H1 (cell line): ENCODE measurements at regions not wholly inside any gene's neighbourhood (a gene's known extent, or its start where the extent isn't known, plus 50 kb on each side); places are given as distances from the start of the nearest gene placed in this dataset.

Experiments
- CTCF ChIA-PET: fragments of 300-600 bp; sonication (Branson Sonifier 250); formaldehyde crosslinking; loops from one replicate; lab custom pipeline; 2021; ENCODE audit not compliant: partially characterized antibody; lab: Charles Lee
- POLR2A ChIA-PET: fragments of 300-600 bp; sonication (Branson Sonifier 250); formaldehyde crosslinking; loops from one replicate; lab custom pipeline; 2021; ENCODE audit warnings: inconsistent platforms; ENCODE audit not compliant: partially characterized antibody; lab: Charles Lee
- DNase-seq, 2 experiments: peaks; one replicate each; pipeline versions ENCODE4 v3.0.0 to v3.0.0-alpha.2; 2010 to 2022; ENCODE audit warnings: low spot score in 2 of 2, low read depth in 1 of 2, mixed read lengths in 1 of 2
- FAIRE-seq: peaks from 2 replicates; lab custom pipeline; 2011; peaks lifted over from hg19 to GRCh38; lab: Jason Lieb, UNC
- H2AFZ ChIP-seq: 2 replicates; pipeline ENCODE4 v1.8.1; 2012; ENCODE audit warnings: low read length, inconsistent platforms
- H2AK5ac ChIP-seq: 2 replicates; pipeline ENCODE4 v1.6.1; 2013; ENCODE audit warnings: low read depth, low read length
- H2BK120ac ChIP-seq: replicated peaks from 2 replicates; pipeline ENCODE3; 2013; ENCODE audit warnings: low read depth, low read length, inconsistent platforms
- H2BK12ac ChIP-seq: 2 replicates; pipeline ENCODE4 v1.6.1; 2013; ENCODE audit warnings: low read depth, low read length
- H2BK15ac ChIP-seq: 2 replicates; pipeline ENCODE4 v1.6.1; 2013; ENCODE audit warnings: low read length
- H2BK20ac ChIP-seq: 2 replicates; pipeline ENCODE4 v1.6.1; 2013; ENCODE audit warnings: low read length
- H2BK5ac ChIP-seq: 2 replicates; pipeline ENCODE4 v1.6.1; 2013; ENCODE audit warnings: low read depth, low read length
- H3K14ac ChIP-seq: 2 replicates; pipeline ENCODE4 v1.6.1; 2013; ENCODE audit warnings: inconsistent platforms; ENCODE audit not compliant: insufficient read length
- H3K18ac ChIP-seq: 2 replicates; pipeline ENCODE4 v1.6.1; 2013; ENCODE audit warnings: low read length; ENCODE audit errors: extremely low read depth
- H3K23ac ChIP-seq: 2 replicates; pipeline ENCODE4 v1.6.1; 2013; ENCODE audit warnings: inconsistent platforms; ENCODE audit not compliant: insufficient read length
- H3K23me2 ChIP-seq: 2 replicates; pipeline ENCODE4 v1.6.1; 2013; ENCODE audit warnings: low read depth, low read length
- H3K27ac ChIP-seq: 2 replicates; pipeline ENCODE4 v1.6.1; 2011; ENCODE audit warnings: low read depth, low read length, inconsistent platforms
- H3K27me3 ChIP-seq, 4 experiments: replicated peaks in 1 of 4; 1 replicate in 1 of 4; 2 replicates in 3 of 4; pipeline versions ENCODE4 v1.6.1 to v1.8.1; 2011 to 2013; ENCODE audit warnings: low read length in 3 of 4, mild to moderate bottlenecking in 3 of 4, inconsistent platforms in 2 of 4, mixed read lengths in 2 of 4, moderate library complexity in 1 of 4; ENCODE audit not compliant: control insufficient read depth in 3 of 4, insufficient read depth in 3 of 4; ENCODE audit errors: extremely low read depth in 1 of 4
- H3K36me3 ChIP-seq, 4 experiments: 2 replicates each; pipeline versions ENCODE4 v1.6.1 to v1.8.1; 2011 to 2013; ENCODE audit warnings: mild to moderate bottlenecking in 4 of 4, low read length in 3 of 4, moderate library complexity in 2 of 4, control low read depth in 1 of 4, inconsistent platforms in 1 of 4; ENCODE audit not compliant: insufficient read depth in 4 of 4, control insufficient read depth in 2 of 4
- H3K4ac ChIP-seq: replicated peaks from 2 replicates; pipeline ENCODE3; 2013; ENCODE audit warnings: low read length, low read depth, mixed read lengths, inconsistent platforms; ENCODE audit not compliant: insufficient read length
- H3K4me1 ChIP-seq, 4 experiments: replicated peaks in 1 of 4; 1 replicate in 1 of 4; 2 replicates in 3 of 4; pipeline versions ENCODE4 v1.6.1 to v1.8.1; 2011 to 2013; ENCODE audit warnings: low read length in 3 of 4, inconsistent platforms in 2 of 4, mixed read lengths in 1 of 4; ENCODE audit not compliant: insufficient read depth in 4 of 4, control insufficient read depth in 3 of 4
- H3K4me2 ChIP-seq, 2 experiments: 2 replicates each; pipeline versions ENCODE4 v1.6.1 to v1.8.1; 2011 to 2013; ENCODE audit warnings: low read depth in 2 of 2, low read length in 2 of 2, control low read depth in 1 of 2, inconsistent platforms in 1 of 2, mild to moderate bottlenecking in 1 of 2; ENCODE audit not compliant: insufficient read depth in 1 of 2
- H3K4me3 ChIP-seq, 4 experiments: fragments of 200-600, 300-600 bp in 1 of 4; sonication (generic), shearing (Covaris generic), sonication (Bioruptor Twin) in 1 of 4; 2 replicates each; pipeline versions ENCODE4 v1.5.1 to v1.8.1; 2011 to 2016; ENCODE audit warnings: low read length in 4 of 4, low read depth in 3 of 4, control low read depth in 2 of 4, inconsistent platforms in 2 of 4, mild to moderate bottlenecking in 2 of 4, mixed read lengths in 1 of 4, moderate library complexity in 1 of 4; ENCODE audit not compliant: insufficient read depth in 2 of 4; ENCODE audit errors: extremely low read depth in 1 of 4
- H3K56ac ChIP-seq: replicated peaks from 2 replicates; pipeline ENCODE3; 2013; ENCODE audit warnings: low read depth, mild to moderate bottlenecking, mixed read lengths, low read length, inconsistent platforms; ENCODE audit not compliant: insufficient read length
- H3K79me1 ChIP-seq: 2 replicates; pipeline ENCODE4 v1.6.1; 2013; ENCODE audit warnings: low read depth, low read length, control low read depth
- H3K79me2 ChIP-seq, 2 experiments: 2 replicates each; pipeline versions ENCODE4 v1.6.1 to v1.8.1; 2012 to 2013; ENCODE audit warnings: low read length in 2 of 2, mild to moderate bottlenecking in 2 of 2, inconsistent platforms in 1 of 2; ENCODE audit not compliant: insufficient read depth in 2 of 2, control insufficient read depth in 1 of 2
- H3K9ac ChIP-seq, 4 experiments: replicated peaks in 1 of 4; 1 replicate in 1 of 4; 2 replicates in 3 of 4; pipeline versions ENCODE4 v1.6.1 to v1.8.1; 2011 to 2013; ENCODE audit warnings: low read depth in 3 of 4, low read length in 3 of 4, control low read depth in 2 of 4, mild to moderate bottlenecking in 2 of 4, moderate library complexity in 2 of 4, inconsistent platforms in 1 of 4; ENCODE audit errors: extremely low read depth in 1 of 4
- H3K9me3 ChIP-seq, 2 experiments: 2 replicates each; pipeline versions ENCODE4 v1.6.1 to v1.8.1; 2012 to 2013; ENCODE audit warnings: mild to moderate bottlenecking in 2 of 2, moderate library complexity in 2 of 2, control low read depth in 1 of 2, inconsistent platforms in 1 of 2, low read depth in 1 of 2, low read length in 1 of 2, mixed read lengths in 1 of 2; ENCODE audit not compliant: insufficient read depth in 2 of 2
- H4K20me1 ChIP-seq, 2 experiments: replicated peaks in 1 of 2; 2 replicates each; pipeline versions ENCODE3 to v1.8.1; 2011 to 2013; ENCODE audit warnings: inconsistent platforms in 2 of 2, low read length in 2 of 2, mild to moderate bottlenecking in 1 of 2; ENCODE audit not compliant: insufficient read depth in 2 of 2, control insufficient read depth in 1 of 2
- H4K5ac ChIP-seq: 2 replicates; pipeline ENCODE4 v1.6.1; 2013; ENCODE audit warnings: low read length, low read depth, mixed read lengths, inconsistent platforms; ENCODE audit not compliant: insufficient read length
- H4K8ac ChIP-seq: 2 replicates; pipeline ENCODE4 v1.8.0; 2013; ENCODE audit warnings: mild to moderate bottlenecking, moderate library complexity, low read length, inconsistent platforms; ENCODE audit not compliant: insufficient read depth; ENCODE audit errors: extremely low read depth
- H4K91ac ChIP-seq: replicated peaks from 2 replicates; pipeline ENCODE3; 2013; ENCODE audit warnings: low read length, mixed read lengths, inconsistent platforms; ENCODE audit not compliant: insufficient read length
- BACH1 ChIP-seq: IDR thresholded peaks from 2 replicates; pipeline ENCODE4 v1.6.1; 2012; ENCODE audit warnings: low read length, improper control_type of control experiment
- BRCA1 ChIP-seq: IDR thresholded peaks from 2 replicates; pipeline ENCODE4 v1.6.1; 2012; ENCODE audit warnings: low read depth, low read length, improper control_type of control experiment
- CEBPB ChIP-seq: IDR thresholded peaks from 2 replicates; pipeline ENCODE4 v1.6.1; 2012; ENCODE audit warnings: low read depth, low read length
- CHD2 ChIP-seq: IDR thresholded peaks from 2 replicates; pipeline ENCODE4 v1.6.1; 2012; ENCODE audit warnings: low read length, improper control_type of control experiment
- EP300 ChIP-seq, 2 experiments: IDR thresholded peaks; 1 replicate in 1 of 2; 2 replicates in 1 of 2; pipeline ENCODE4 v1.6.1; 2011 to 2012; ENCODE audit warnings: low read depth in 2 of 2, low read length in 2 of 2, mild to moderate bottlenecking in 2 of 2, borderline replicate concordance in 1 of 2, inconsistent platforms in 1 of 2, moderate library complexity in 1 of 2
- GTF2F1 ChIP-seq: IDR thresholded peaks from 2 replicates; pipeline ENCODE4 v1.6.1; 2012; ENCODE audit warnings: low read depth, low read length, improper control_type of control experiment, borderline replicate concordance
- POLR2A ChIP-seq, 2 experiments: IDR thresholded peaks; 1 replicate in 1 of 2; 2 replicates in 1 of 2; pipeline ENCODE4 v1.6.1; 2011; ENCODE audit warnings: low read depth in 2 of 2, low read length in 2 of 2, mild to moderate bottlenecking in 2 of 2; ENCODE audit errors: control extremely low read depth in 1 of 2
- POLR2AphosphoS5 ChIP-seq: IDR thresholded peaks from 2 replicates; pipeline ENCODE4 v1.6.1; 2011; ENCODE audit warnings: low read depth, low read length
- POU5F1 ChIP-seq: IDR thresholded peaks from 2 replicates; pipeline ENCODE4 v1.6.1; 2011; ENCODE audit warnings: low read depth, mild to moderate bottlenecking, low read length, moderate library complexity
- RFX5 ChIP-seq: IDR thresholded peaks from 2 replicates; pipeline ENCODE4 v1.6.1; 2011; ENCODE audit warnings: low read depth, low read length, improper control_type of control experiment, borderline replicate concordance
- SIRT6 ChIP-seq: IDR thresholded peaks from one replicate; pipeline ENCODE4 v1.7.1; 2012; ENCODE audit warnings: low read length, inconsistent platforms
- SP2 ChIP-seq: IDR thresholded peaks from 2 replicates; pipeline ENCODE4 v1.6.1; 2012; ENCODE audit warnings: mild to moderate bottlenecking, low read length, inconsistent platforms
- SRF ChIP-seq: IDR thresholded peaks from 2 replicates; pipeline ENCODE4 v1.6.1; 2011; ENCODE audit warnings: mild to moderate bottlenecking, low read depth, low read length, moderate library complexity
- TF ChIP-seq, protein P1 (sequence below): IDR thresholded peaks from 2 replicates; pipeline ENCODE4 v1.6.1; 2012; ENCODE audit warnings: low read length, inconsistent platforms

DNA sequence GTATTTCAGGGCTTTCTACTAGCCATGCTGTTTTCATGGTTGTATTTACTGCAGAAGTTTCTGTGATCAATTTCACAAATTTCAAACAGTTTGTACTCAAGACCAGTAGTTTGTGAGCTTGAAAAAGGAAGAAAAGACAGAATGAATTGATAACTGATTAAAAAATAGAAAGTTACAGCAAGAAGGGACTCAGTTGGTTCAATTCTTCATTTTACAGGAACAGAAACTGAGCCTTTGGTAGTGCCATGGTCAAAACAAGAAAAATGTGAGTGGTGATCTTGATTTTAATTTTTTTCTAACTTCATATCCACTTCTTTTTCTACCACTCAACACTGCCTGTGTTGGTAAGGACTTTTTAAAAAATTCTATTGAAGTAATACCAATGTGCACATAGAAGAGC is 206.6 kb upstream of the NREP start:
- no peak overlapping the region for H3K27ac ChIP-seq
- no peaks in the 10 kb centered on the region for H3K36me3 ChIP-seq
- H3K4me3 ChIP-seq, result no peak overlapping the region
- no peak overlapping the region for H2BK20ac ChIP-seq
- no peak overlapping the region for H3K14ac ChIP-seq
- ChIA-PET POLR2A (no interaction called here), CTCF (interaction anchor here (0.6 kb wide), 1 partner anchor 439 kb away, joined by 3 read pairs; no protein-coding TSS in a partner anchor)
- H3K4me2 ChIP-seq, result no peak overlapping the region
- no peak overlapping the region for H4K91ac ChIP-seq
- no peaks in the 10 kb centered on the region for H4K20me1 ChIP-seq
- no peaks in the 10 kb centered on the region for H3K27me3 ChIP-seq
- no peak overlapping the region for H2AFZ ChIP-seq
- H3K4ac ChIP-seq, result no peak overlapping the region
- H3K18ac ChIP-seq, result no peak overlapping the region
- no peak overlapping the region for H2AK5ac ChIP-seq
- no peak overlapping the region for H2BK5ac ChIP-seq
- no peaks in the 10 kb centered on the region for H3K23me2 ChIP-seq
- no peaks in the 10 kb centered on the region for H3K79me2 ChIP-seq
- H3K56ac ChIP-seq, result no peak overlapping the region
- DNase-seq, result no peak
- no peaks in the 10 kb centered on the region for H3K4me1 ChIP-seq
- H2BK120ac ChIP-seq, result no peak overlapping the region
- H4K8ac ChIP-seq, result no peak overlapping the region
- no peaks in the 10 kb centered on the region for H3K79me1 ChIP-seq
- H2BK12ac ChIP-seq, result no peak overlapping the region
- H3K9me3 ChIP-seq, result no peaks in the 10 kb centered on the region
- H3K23ac ChIP-seq, result no peak overlapping the region
- no peak overlapping the region for H2BK15ac ChIP-seq
- FAIRE-seq, result no peak
- H3K9ac ChIP-seq, result no peak overlapping the region
- H4K5ac ChIP-seq, result no peak overlapping the region
- TF ChIP-seq CHD2, result no peak
- TF ChIP-seq RFX5, result no peak
- TF ChIP-seq POLR2AphosphoS5, result no peak
- TF ChIP-seq SRF, result no peak
- no peak for TF ChIP-seq SIRT6
- TF ChIP-seq BRCA1, result no peak
- no peak for TF ChIP-seq POLR2A (IDR thresholded peaks at IDR 0.05; ENCODE audit: control extremely low read depth in 1 of 2, low read depth in 2 of 2, low read length in 2 of 2)
- no peak for TF ChIP-seq EP300 (IDR thresholded peaks at IDR 0.05; ENCODE audit: borderline replicate concordance in 1 of 2, low read depth in 2 of 2, low read length in 2 of 2)
- no peak for TF ChIP-seq POU5F1
- TF ChIP-seq GTF2F1, result no peak
- TF ChIP-seq, protein P1, sequence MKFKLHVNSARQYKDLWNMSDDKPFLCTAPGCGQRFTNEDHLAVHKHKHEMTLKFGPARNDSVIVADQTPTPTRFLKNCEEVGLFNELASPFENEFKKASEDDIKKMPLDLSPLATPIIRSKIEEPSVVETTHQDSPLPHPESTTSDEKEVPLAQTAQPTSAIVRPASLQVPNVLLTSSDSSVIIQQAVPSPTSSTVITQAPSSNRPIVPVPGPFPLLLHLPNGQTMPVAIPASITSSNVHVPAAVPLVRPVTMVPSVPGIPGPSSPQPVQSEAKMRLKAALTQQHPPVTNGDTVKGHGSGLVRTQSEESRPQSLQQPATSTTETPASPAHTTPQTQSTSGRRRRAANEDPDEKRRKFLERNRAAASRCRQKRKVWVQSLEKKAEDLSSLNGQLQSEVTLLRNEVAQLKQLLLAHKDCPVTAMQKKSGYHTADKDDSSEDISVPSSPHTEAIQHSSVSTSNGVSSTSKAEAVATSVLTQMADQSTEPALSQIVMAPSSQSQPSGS, result no peak
- TF ChIP-seq SP2, result no peak
- TF ChIP-seq CEBPB, result no peak
- no peak for TF ChIP-seq BACH1
